ENCODE measurements at regions not wholly inside any gene's neighbourhood (a gene's known extent, or its start where the extent isn't known, plus 50 kb on each side); places are given as distances from the start of the nearest gene placed in this dataset.

GRCh38 chr9:82532504-82533180, 530.3 kb downstream of the RASEF start:
- Mint-ChIP-seq H3K27ac (ENCODE audit: unreplicated experiment) (no peak overlapping the region), H3K4me1 (ENCODE audit: unreplicated experiment) (no peaks in the 10 kb centered on the region), H3K36me3 (ENCODE audit: low read depth, unreplicated experiment) (no peaks in the 10 kb centered on the region), H3K4me3 (ENCODE audit: unreplicated experiment) (no peak overlapping the region), H3K9me3 (ENCODE audit: unreplicated experiment) (no peaks in the 10 kb centered on the region), H3K27me3 (ENCODE audit: unreplicated experiment) (no peaks in the 10 kb centered on the region)
- no peak for DNase-seq (ENCODE audit: low spot score)
- TF ChIP-seq CTCF (IDR thresholded peaks at IDR 0.05; ENCODE audit: unreplicated experiment): no peak

GRCh38 chr9:82535432-82535998, 527.4 kb downstream of the RASEF start:
- DNase-seq (ENCODE audit: low spot score): no peak
- no peak overlapping the region for H3K27ac Mint-ChIP-seq (ENCODE audit: unreplicated experiment)

GRCh38 chr9:82538634-82539033, 524.3 kb downstream of the RASEF start:
- Mint-ChIP-seq H3K27ac (ENCODE audit: unreplicated experiment) (no peak overlapping the region), H3K4me1 (ENCODE audit: unreplicated experiment) (peaks cover 2% of the 10 kb centered on the region), H3K27me3 (ENCODE audit: unreplicated experiment) (no peaks in the 10 kb centered on the region), H3K4me3 (ENCODE audit: unreplicated experiment) (no peak overlapping the region), H3K36me3 (ENCODE audit: low read depth, unreplicated experiment) (no peaks in the 10 kb centered on the region), H3K9me3 (ENCODE audit: unreplicated experiment) (no peaks in the 10 kb centered on the region)
- DNase-seq (ENCODE audit: low spot score): no peak
- no peak for TF ChIP-seq CTCF (IDR thresholded peaks at IDR 0.05; ENCODE audit: unreplicated experiment)

More at GRCh38 chr9:82535432-82535998, 527.4 kb downstream of the RASEF start:
- no peak for TF ChIP-seq CTCF (IDR thresholded peaks at IDR 0.05; ENCODE audit: unreplicated experiment)
- H3K4me3 Mint-ChIP-seq (ENCODE audit: unreplicated experiment): no peak overlapping the region
- H3K27me3 Mint-ChIP-seq (ENCODE audit: unreplicated experiment): no peaks in the 10 kb centered on the region
- peaks cover 2% of the 10 kb centered on the region for H3K4me1 Mint-ChIP-seq (ENCODE audit: unreplicated experiment)
- no peaks in the 10 kb centered on the region for H3K36me3 Mint-ChIP-seq (ENCODE audit: low read depth, unreplicated experiment)
- no peaks in the 10 kb centered on the region for H3K9me3 Mint-ChIP-seq (ENCODE audit: unreplicated experiment)

- no peak overlapping the region for H3K4me3 Mint-ChIP-seq (ENCODE audit: unreplicated experiment)
- H3K27me3 Mint-ChIP-seq (ENCODE audit: unreplicated experiment): no peaks in the 10 kb centered on the region
- H3K4me1 Mint-ChIP-seq (ENCODE audit: unreplicated experiment): peaks cover 2% of the 10 kb centered on the region
- DNase-seq (ENCODE audit: low spot score): no peak
- no peak for TF ChIP-seq CTCF (IDR thresholded peaks at IDR 0.05; ENCODE audit: unreplicated experiment)
- no peaks in the 10 kb centered on the region for H3K36me3 Mint-ChIP-seq (ENCODE audit: low read depth, unreplicated experiment)
- no peak overlapping the region for H3K27ac Mint-ChIP-seq (ENCODE audit: unreplicated experiment)
- H3K9me3 Mint-ChIP-seq (ENCODE audit: unreplicated experiment): no peaks in the 10 kb centered on the region
These were observed 523.8 kb downstream of the RASEF start for GRCh38 chr9:82539146-82539545.

GRCh38 chr9:82539856-82540579, 522.9 kb downstream of the RASEF start:
- peaks cover 2% of the 10 kb centered on the region for H3K4me1 Mint-ChIP-seq (ENCODE audit: unreplicated experiment)
- no peak for TF ChIP-seq CTCF (IDR thresholded peaks at IDR 0.05; ENCODE audit: unreplicated experiment)
- H3K4me3 Mint-ChIP-seq (ENCODE audit: unreplicated experiment): no peak overlapping the region
- no peak for DNase-seq (ENCODE audit: low spot score)
- no peak overlapping the region for H3K27ac Mint-ChIP-seq (ENCODE audit: unreplicated experiment)
- no peaks in the 10 kb centered on the region for H3K36me3 Mint-ChIP-seq (ENCODE audit: low read depth, unreplicated experiment)
- no peaks in the 10 kb centered on the region for H3K27me3 Mint-ChIP-seq (ENCODE audit: unreplicated experiment)
- H3K9me3 Mint-ChIP-seq (ENCODE audit: unreplicated experiment): no peaks in the 10 kb centered on the region

Measured in endothelial cell (in vitro differentiated cells).